ENCODE measurements at regions not wholly inside any gene's neighbourhood (a gene's known extent, or its start where the extent isn't known, plus 50 kb on each side); places are given as distances from the start of the nearest gene placed in this dataset.

- ChIA-PET CTCF (no interaction called here), POLR2A (no interaction called here)
- TF ChIP-seq L3MBTL2 (conservative IDR thresholded peaks at IDR 0.05) (no peak), FOXK2 (IDR thresholded peaks at IDR 0.05) (no peak), CTBP1 (IDR thresholded peaks at IDR 0.05; ENCODE audit: borderline replicate concordance) (no peak), ELF4 (IDR thresholded peaks at IDR 0.05) (no peak), FOXM1 (IDR thresholded peaks at IDR 0.05; ENCODE audit: borderline replicate concordance) (no peak)
- no peak for DNase-seq (ENCODE audit: extremely low spot score)
These were observed 104.0 kb upstream of the EPHA7 start for GRCh38 chr6:93523365-93523764.

GRCh38 chr6:93516441-93516840 is 97.1 kb upstream of the EPHA7 start:
- CTCF ChIA-PET: no interaction called here
- TF ChIP-seq FOXA1 (IDR thresholded peaks at IDR 0.05): no peak
- TF ChIP-seq NFRKB (IDR thresholded peaks at IDR 0.05): no peak
- no peak for TF ChIP-seq TARDBP (IDR thresholded peaks at IDR 0.05)
- TF ChIP-seq L3MBTL2 (conservative IDR thresholded peaks at IDR 0.05): no peak
- no peak for TF ChIP-seq PKNOX1 (IDR thresholded peaks at IDR 0.05)
- DNase-seq (ENCODE audit: extremely low spot score): no peak
- POLR2A ChIA-PET: no interaction called here

- TF ChIP-seq TARDBP (IDR thresholded peaks at IDR 0.05) (no peak), SP1 (IDR thresholded peaks at IDR 0.05) (no peak), ELF4 (IDR thresholded peaks at IDR 0.05) (no peak), ZNF384 (IDR thresholded peaks at IDR 0.05) (no peak), ARNT (IDR thresholded peaks at IDR 0.05) (no peak), FOXM1 (IDR thresholded peaks at IDR 0.05; ENCODE audit: borderline replicate concordance) (no peak), PKNOX1 (IDR thresholded peaks at IDR 0.05) (no peak), HDGF (IDR thresholded peaks at IDR 0.05; ENCODE audit: borderline replicate concordance) (no peak)
- ChIA-PET CTCF (no interaction called here), POLR2A (no interaction called here)
- DNase-seq (ENCODE audit: extremely low spot score): no peak
These were observed 96.4 kb upstream of the EPHA7 start for GRCh38 chr6:93515736-93516135.

GRCh38 chr6:93498713-93499112 is 79.4 kb upstream of the EPHA7 start:
- ChIA-PET POLR2A (no interaction called here), CTCF (no interaction called here)
- no peak for DNase-seq (ENCODE audit: extremely low spot score)
- TF ChIP-seq CTBP1 (IDR thresholded peaks at IDR 0.05; ENCODE audit: borderline replicate concordance) (no peak), FOXK2 (IDR thresholded peaks at IDR 0.05) (no peak), L3MBTL2 (conservative IDR thresholded peaks at IDR 0.05) (no peak), NFRKB (IDR thresholded peaks at IDR 0.05) (no peak), BHLHE40 (IDR thresholded peaks at IDR 0.05; ENCODE audit: borderline replicate concordance) (no peak), ARNT (IDR thresholded peaks at IDR 0.05) (no peak), LEF1 (IDR thresholded peaks at IDR 0.05; ENCODE audit: borderline replicate concordance) (no peak), FOXA1 (IDR thresholded peaks at IDR 0.05) (no peak), PKNOX1 (IDR thresholded peaks at IDR 0.05) (no peak)

- no peak for DNase-seq (ENCODE audit: extremely low spot score)
- TF ChIP-seq CTBP1 (IDR thresholded peaks at IDR 0.05; ENCODE audit: borderline replicate concordance): no peak
- TF ChIP-seq HDGF (IDR thresholded peaks at IDR 0.05; ENCODE audit: borderline replicate concordance): no peak
- no peak for TF ChIP-seq PKNOX1 (IDR thresholded peaks at IDR 0.05)
- TF ChIP-seq ELF4 (IDR thresholded peaks at IDR 0.05): no peak
- no peak for TF ChIP-seq FOXA1 (IDR thresholded peaks at IDR 0.05)
- TF ChIP-seq FOXM1 (IDR thresholded peaks at IDR 0.05; ENCODE audit: borderline replicate concordance): no peak
- POLR2A ChIA-PET: no interaction called here
- CTCF ChIA-PET: no interaction called here
These were observed 77.2 kb upstream of the EPHA7 start for GRCh38 chr6:93496548-93496947.

GRCh38 chr6:93494057-93494456 is 74.7 kb upstream of the EPHA7 start:
- TF ChIP-seq FOXA1 (IDR thresholded peaks at IDR 0.05) (no peak), ELF4 (IDR thresholded peaks at IDR 0.05) (no peak), FOXK2 (IDR thresholded peaks at IDR 0.05) (no peak), PKNOX1 (IDR thresholded peaks at IDR 0.05) (no peak), LEF1 (IDR thresholded peaks at IDR 0.05; ENCODE audit: borderline replicate concordance) (no peak)
- ChIA-PET POLR2A (no interaction called here), CTCF (no interaction called here)
- DNase-seq (ENCODE audit: extremely low spot score): no peak

GRCh38 chr6:93474733-93475179 is 55.4 kb upstream of the EPHA7 start:
- TF ChIP-seq TARDBP (IDR thresholded peaks at IDR 0.05) (no peak), ZNF384 (IDR thresholded peaks at IDR 0.05) (no peak), SP1 (IDR thresholded peaks at IDR 0.05) (no peak), ELF4 (IDR thresholded peaks at IDR 0.05) (no peak), HDGF (IDR thresholded peaks at IDR 0.05; ENCODE audit: borderline replicate concordance) (no peak), FOXK2 (IDR thresholded peaks at IDR 0.05) (no peak), PKNOX1 (IDR thresholded peaks at IDR 0.05) (no peak), ARNT (IDR thresholded peaks at IDR 0.05) (no peak), FOXA1 (IDR thresholded peaks at IDR 0.05) (no peak), BHLHE40 (IDR thresholded peaks at IDR 0.05; ENCODE audit: borderline replicate concordance) (no peak)
- ChIA-PET POLR2A (no interaction called here), CTCF (no interaction called here)
- DNase-seq (ENCODE audit: extremely low spot score): no peak
